ENCODE measurements at regions not wholly inside any gene's neighbourhood (a gene's known extent, or its start where the extent isn't known, plus 50 kb on each side); places are given as distances from the start of the nearest gene placed in this dataset.

- TF ChIP-seq CTCF (IDR thresholded peaks at IDR 0.05; ENCODE audit: borderline replicate concordance, extremely low read depth, low read length, poor library complexity, severe bottlenecking), result no peak
- TF ChIP-seq EZH2 (IDR thresholded peaks at IDR 0.05; ENCODE audit: borderline replicate concordance, low read depth, low read length, severe bottlenecking), result no peak
Observed at GRCh38 chr5:57703721-57704120, 221.1 kb upstream of the ACTBL2 start.
